Stomach (tissue), 8 donors: ENCODE measurements at regions not wholly inside any gene's neighbourhood (a gene's known extent, or its start where the extent isn't known, plus 50 kb on each side); places are given as distances from the start of the nearest gene placed in this dataset.
"Not testable (repeated sequence)": the region's sequence is repeated elsewhere in the genome, so short reads cannot be mapped to it uniquely, and the experiment has no call there.

Experiments
- DNase-seq, 2 donors: peaks; one replicate each; pipeline versions ENCODE4 v3.0.0 to v3.0.0-alpha.2; 2013 to 2019
- H3K27ac ChIP-seq, 5 donors: fragments of 200-600 bp in 4 of 5; sonication (generic) in 4 of 5; one replicate each; pipeline ENCODE4 v1.5.1; 2013 to 2019; ENCODE audit warnings: mild to moderate bottlenecking in 1 of 5, moderate library complexity in 1 of 5
- H3K27me3 ChIP-seq, 3 donors: fragments of 200-600 bp; sonication (generic); one replicate each; pipeline ENCODE4 v1.5.1; 2017 to 2019; ENCODE audit warnings: mixed run types in 1 of 3
- H3K36me3 ChIP-seq, 4 donors: fragments of 200-600 bp; sonication (generic); 1 replicate in 3 of 4; 2 replicates in 1 of 4; pipeline ENCODE4 v1.5.1; 2016 to 2019
- H3K4me1 ChIP-seq, 4 donors: fragments of 200-600 bp; sonication (generic); one replicate each; pipeline ENCODE4 v1.5.1; 2016 to 2019
- H3K4me3 ChIP-seq, 4 donors: fragments of 200-600 bp; sonication (generic) in 3 of 4; one replicate each; pipeline ENCODE4 v1.5.1; 2016 to 2019; ENCODE audit warnings: mild to moderate bottlenecking in 1 of 4
- H3K9me3 ChIP-seq, 4 donors: fragments of 200-600 bp; sonication (generic); one replicate each; pipeline ENCODE4 v1.5.1; 2016 to 2019
- EP300 ChIP-seq: sonication (generic); formaldehyde crosslinking; IDR thresholded peaks from one replicate; pipeline ENCODE4 v1.6.1; 2017; ENCODE audit warnings: antibody characterized with exemption
- POLR2A ChIP-seq, 4 donors: fragments of 450-650 bp; IDR thresholded peaks; one replicate each; pipeline ENCODE4 v1.6.1; 2016; ENCODE audit warnings: antibody characterized with exemption in 4 of 4, control low read depth in 2 of 4, mild to moderate bottlenecking in 1 of 4, moderate library complexity in 1 of 4
- POLR2AphosphoS5 ChIP-seq, 3 donors: sonication (generic); formaldehyde crosslinking; IDR thresholded peaks; one replicate each; pipeline ENCODE4 v1.6.1; 2016; ENCODE audit warnings: antibody characterized with exemption in 3 of 3
- WGBS, 5 donors: extraction: QIAGEN DNeasy Blood & Tissue Kit in 3 of 5; methylation state at CpG; one replicate each; pipeline versions ENCODE4 v1.1.5 to v1.1.7; 2013 to 2018; 5-methylcytosine and 5-hydroxymethylcytosine counted together
- intact Hi-C: fragments of 100-400 bp; cut with DNase I; formaldehyde crosslinking; loops from one replicate; pipeline ENCODE4 v1.15.1; 2023; ENCODE audit warnings: low total_unique reads
- TF ChIP-seq, protein P1 (sequence below), 7 experiments: fragments of 450-650 bp in 4 of 7; fragments of 200-600 bp in 3 of 7; sonication (generic) in 3 of 7; IDR thresholded peaks; one replicate each; pipeline ENCODE4 v1.5.1; 2016 to 2019; ENCODE audit warnings: antibody characterized with exemption in 7 of 7, control low read depth in 2 of 7, mild to moderate bottlenecking in 1 of 7
- donor health status: healthy with polysubstance abuse.
- donor health status: Bipolar disorder and iron deficiency.
- donor health status: healthy.

- Histone ChIP-seq H3K9me3 (no peaks in the 10 kb centered on the region), H3K36me3 (no peaks in the 10 kb centered on the region), H3K27ac (no peak overlapping the region), H3K4me3 (no peak overlapping the region), H3K27me3 (no peaks in the 10 kb centered on the region), H3K4me1 (no peaks in the 10 kb centered on the region)
- no peak for DNase-seq
- intact Hi-C loops, result no loop called here
- TF ChIP-seq, protein P1, sequence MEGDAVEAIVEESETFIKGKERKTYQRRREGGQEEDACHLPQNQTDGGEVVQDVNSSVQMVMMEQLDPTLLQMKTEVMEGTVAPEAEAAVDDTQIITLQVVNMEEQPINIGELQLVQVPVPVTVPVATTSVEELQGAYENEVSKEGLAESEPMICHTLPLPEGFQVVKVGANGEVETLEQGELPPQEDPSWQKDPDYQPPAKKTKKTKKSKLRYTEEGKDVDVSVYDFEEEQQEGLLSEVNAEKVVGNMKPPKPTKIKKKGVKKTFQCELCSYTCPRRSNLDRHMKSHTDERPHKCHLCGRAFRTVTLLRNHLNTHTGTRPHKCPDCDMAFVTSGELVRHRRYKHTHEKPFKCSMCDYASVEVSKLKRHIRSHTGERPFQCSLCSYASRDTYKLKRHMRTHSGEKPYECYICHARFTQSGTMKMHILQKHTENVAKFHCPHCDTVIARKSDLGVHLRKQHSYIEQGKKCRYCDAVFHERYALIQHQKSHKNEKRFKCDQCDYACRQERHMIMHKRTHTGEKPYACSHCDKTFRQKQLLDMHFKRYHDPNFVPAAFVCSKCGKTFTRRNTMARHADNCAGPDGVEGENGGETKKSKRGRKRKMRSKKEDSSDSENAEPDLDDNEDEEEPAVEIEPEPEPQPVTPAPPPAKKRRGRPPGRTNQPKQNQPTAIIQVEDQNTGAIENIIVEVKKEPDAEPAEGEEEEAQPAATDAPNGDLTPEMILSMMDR (IDR thresholded peaks at IDR 0.05), result peak in 4 of 7 experiments; percentile 11 to 27 (median 20)
- TF ChIP-seq POLR2AphosphoS5 (IDR thresholded peaks at IDR 0.05), result no peak
- 56 to 86% (median 59%) methylated on average over 3 of the region's 3 CpGs for WGBS, 5 donors
These were observed 389.9 kb upstream of the EMCN start for GRCh38 chr4:100907465-100908454.

GRCh38 chr4:100906973-100907372, 389.2 kb upstream of the EMCN start:
- no peaks in the 10 kb centered on the region for H3K36me3 ChIP-seq

DNA sequence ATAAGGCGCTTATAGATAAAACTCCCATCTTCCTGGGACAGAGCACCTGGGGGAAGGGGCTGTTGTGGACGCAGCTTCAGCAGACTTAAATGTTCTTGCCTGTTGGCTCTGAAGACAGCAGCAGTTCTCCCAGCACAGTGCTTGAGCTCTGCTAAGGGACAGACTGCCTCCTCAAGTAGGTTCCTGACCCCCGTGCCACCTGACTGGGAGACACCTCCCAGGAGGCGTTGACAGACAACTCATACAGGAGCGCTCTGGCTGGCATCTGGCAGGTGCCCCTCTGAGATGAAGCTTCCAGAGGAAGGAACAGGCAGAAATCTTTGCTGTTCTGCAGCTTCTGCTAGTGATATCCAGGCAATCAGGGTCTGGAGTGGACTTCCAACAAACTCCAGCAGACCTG, 383.1 kb upstream of the EMCN start:
- 94 to 98% (median 96%) methylated on average over 5 of the region's 5 CpGs for WGBS, 5 donors

More at GRCh38 chr4:100906973-100907372, 389.2 kb upstream of the EMCN start:
- Histone ChIP-seq H3K9me3 (no peaks in the 10 kb centered on the region), H3K27ac (no peak overlapping the region), H3K4me3 (no peak overlapping the region), H3K4me1 (no peaks in the 10 kb centered on the region), H3K27me3 (no peaks in the 10 kb centered on the region)
- WGBS, 5 donors, result 87 to 92% (median 91%) methylated on average over 3 of the region's 3 CpGs
- TF ChIP-seq, protein P1 (IDR thresholded peaks at IDR 0.05), result no peak
- TF ChIP-seq POLR2AphosphoS5 (IDR thresholded peaks at IDR 0.05), result no peak
- no peak for TF ChIP-seq EP300
- TF ChIP-seq POLR2A (IDR thresholded peaks at IDR 0.05), result no peak
- intact Hi-C loops, result no loop called here
- DNase-seq, result no peak

DNA sequence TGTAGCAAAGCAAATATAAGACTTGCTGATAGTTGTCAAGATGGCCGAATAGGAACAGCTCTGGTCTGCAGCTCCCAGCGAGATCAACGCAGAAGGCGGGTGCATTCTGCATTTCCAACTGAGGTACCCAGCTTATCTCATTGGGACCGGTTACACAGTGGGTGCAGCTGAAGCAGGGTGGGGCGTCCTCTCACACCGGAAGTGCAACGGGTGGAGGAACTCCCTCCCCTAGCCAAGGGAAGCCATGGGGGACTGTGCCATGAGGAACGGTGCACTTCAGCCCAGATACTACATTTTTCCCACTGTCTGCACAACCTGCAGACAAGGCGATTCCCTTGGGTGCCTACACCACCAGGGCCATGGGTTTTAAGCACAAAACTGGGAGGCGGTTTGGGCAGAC, 382.3 kb upstream of the EMCN start:
- no peaks in the 10 kb centered on the region for H3K4me1 ChIP-seq
- TF ChIP-seq POLR2A (IDR thresholded peaks at IDR 0.05) (no peak), POLR2AphosphoS5 (IDR thresholded peaks at IDR 0.05) (no peak), EP300 (no peak)
- TF ChIP-seq, protein P1 (IDR thresholded peaks at IDR 0.05), result no peak
- H3K36me3 ChIP-seq, result no peaks in the 10 kb centered on the region
- no peak for DNase-seq
- H3K27me3 ChIP-seq, result no peaks in the 10 kb centered on the region
- H3K9me3 ChIP-seq, result no peaks in the 10 kb centered on the region
- H3K4me3 ChIP-seq, result no peak overlapping the region
- intact Hi-C loops, result no loop called here
- no peak overlapping the region for H3K27ac ChIP-seq
- WGBS, 5 donors, result 53 to 75% (median 65%) methylated on average over 11 of the region's 11 CpGs

More for the DNA sequence above, 383.1 kb upstream of the EMCN start:
- H3K4me3 ChIP-seq, H3K27me3 ChIP-seq, DNase-seq, H3K27ac ChIP-seq, H3K4me1 ChIP-seq, H3K36me3 ChIP-seq, intact Hi-C loops, H3K9me3 ChIP-seq: not testable (repeated sequence)

DNA sequence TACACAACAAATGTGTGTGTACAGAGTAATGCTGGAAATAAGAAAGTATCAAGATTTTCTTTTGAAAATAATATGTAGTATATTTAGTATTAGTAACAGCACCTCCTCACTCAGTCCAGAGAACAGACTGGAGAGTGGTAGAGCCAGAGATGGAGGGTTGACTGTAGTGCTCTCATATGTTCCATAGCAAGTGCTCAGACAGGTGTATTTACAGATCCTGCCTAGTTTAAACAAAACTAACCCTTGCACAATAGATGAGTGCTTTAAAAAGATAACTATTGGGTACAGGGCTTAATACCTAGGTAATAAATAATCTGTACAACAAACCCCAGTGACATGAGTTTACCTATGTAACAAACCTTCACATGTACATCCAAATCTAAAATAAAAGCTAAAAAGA, 381.0 kb upstream of the EMCN start:
- Histone ChIP-seq H3K4me3 (no peak overlapping the region), H3K36me3 (no peaks in the 10 kb centered on the region), H3K4me1 (no peaks in the 10 kb centered on the region), H3K9me3 (no peaks in the 10 kb centered on the region), H3K27ac (no peak overlapping the region), H3K27me3 (no peaks in the 10 kb centered on the region)
- no peak for DNase-seq
- TF ChIP-seq, protein P1 (IDR thresholded peaks at IDR 0.05), result no peak
- TF ChIP-seq POLR2A (IDR thresholded peaks at IDR 0.05) (no peak), EP300 (no peak), POLR2AphosphoS5 (IDR thresholded peaks at IDR 0.05) (no peak)
- intact Hi-C loops, result no loop called here
